ENCODE measurements at regions not wholly inside any gene's neighbourhood (a gene's known extent, or its start where the extent isn't known, plus 50 kb on each side); places are given as distances from the start of the nearest gene placed in this dataset.

- no peaks in the 10 kb centered on the region for H3K27me3 Mint-ChIP-seq
- no peak overlapping the region for H3K4me3 Mint-ChIP-seq
- peaks cover 4% of the 10 kb centered on the region for H3K9me3 Mint-ChIP-seq
- H3K27ac Mint-ChIP-seq: no peak overlapping the region
- H3K36me3 Mint-ChIP-seq: no peaks in the 10 kb centered on the region
- H3K4me1 Mint-ChIP-seq: no peaks in the 10 kb centered on the region
- no peak for DNase-seq
Measured at GRCh38 chr16:73747328-73747727, 549.3 kb upstream of the PSMD7 start.

GRCh38 chr16:73746554-73746953 lies 550.1 kb upstream of the PSMD7 start:
- H3K27ac Mint-ChIP-seq: no peak overlapping the region
- no peaks in the 10 kb centered on the region for H3K4me1 Mint-ChIP-seq
- no peak for DNase-seq
- no peak overlapping the region for H3K4me3 Mint-ChIP-seq
- H3K9me3 Mint-ChIP-seq: peaks cover 4% of the 10 kb centered on the region
- H3K27me3 Mint-ChIP-seq: no peaks in the 10 kb centered on the region
- H3K36me3 Mint-ChIP-seq: no peaks in the 10 kb centered on the region

GRCh38 chr16:73743665-73744496 lies 552.7 kb upstream of the PSMD7 start:
- Mint-ChIP-seq H3K4me3 (no peak overlapping the region), H3K4me1 (no peaks in the 10 kb centered on the region), H3K9me3 (peaks cover 3% of the 10 kb centered on the region), H3K27me3 (no peaks in the 10 kb centered on the region), H3K27ac (no peak overlapping the region), H3K36me3 (no peaks in the 10 kb centered on the region)
- DNase-seq: no peak

DNA sequence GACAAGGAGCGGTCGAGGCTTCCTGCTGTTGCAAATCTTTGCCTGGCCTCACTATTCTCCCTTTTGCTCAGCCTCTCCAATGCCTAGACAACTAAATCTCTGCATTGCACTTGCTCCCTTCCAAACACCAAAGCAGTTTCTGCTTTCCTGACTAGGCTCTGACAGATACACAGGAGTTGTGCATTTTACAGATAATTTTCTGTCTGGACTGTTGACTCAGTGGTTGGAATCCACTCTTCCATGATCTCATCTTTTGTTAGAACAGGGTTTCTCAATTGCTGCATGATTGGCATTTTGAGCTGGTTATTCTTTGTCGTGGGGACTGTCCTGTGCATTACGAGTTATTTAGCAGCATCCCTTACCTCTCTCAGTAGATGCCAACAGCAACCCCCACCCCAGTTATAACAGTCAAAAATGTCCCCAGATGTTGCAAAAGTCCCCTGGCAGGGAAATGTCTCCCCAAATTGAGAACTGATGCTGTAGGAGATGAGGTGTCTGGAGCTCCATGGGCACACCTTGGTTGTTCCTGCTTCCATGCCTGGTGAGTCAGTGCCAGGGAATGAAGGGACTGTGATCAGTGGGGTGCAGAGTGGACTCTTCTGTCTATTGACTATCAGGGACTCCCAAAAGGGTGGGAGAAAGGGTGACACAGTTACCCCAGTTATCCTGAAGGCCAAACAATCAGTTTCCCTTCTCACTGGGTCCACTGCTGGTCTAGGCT lies 557.4 kb upstream of the PSMD7 start:
- Mint-ChIP-seq H3K9me3 (peaks cover 8% of the 10 kb centered on the region), H3K27ac (no peak overlapping the region), H3K36me3 (no peaks in the 10 kb centered on the region), H3K4me1 (peaks cover 5% of the 10 kb centered on the region), H3K27me3 (no peaks in the 10 kb centered on the region), H3K4me3 (no peak overlapping the region)
- DNase-seq: no peak

DNA sequence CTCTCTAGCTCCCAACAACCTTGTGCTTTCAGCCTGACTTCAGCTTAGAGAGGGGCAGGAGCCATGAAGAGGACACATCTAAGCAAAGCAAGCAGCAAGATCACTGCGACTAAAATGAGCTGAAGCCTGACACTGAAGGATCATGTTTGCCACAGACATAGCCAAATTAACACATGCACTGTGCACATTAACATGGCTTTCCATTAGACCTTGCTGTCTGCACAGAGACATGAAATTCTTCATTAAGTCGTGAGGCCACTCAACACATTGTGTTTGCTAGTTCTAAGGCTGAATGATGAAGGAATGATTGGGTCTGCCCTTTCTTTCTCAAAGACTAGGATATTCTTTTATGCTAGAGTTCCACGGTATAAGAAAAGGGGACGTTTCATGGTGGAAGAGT lies 558.3 kb upstream of the PSMD7 start:
- Mint-ChIP-seq H3K36me3 (no peaks in the 10 kb centered on the region), H3K4me3 (no peak overlapping the region), H3K9me3 (peaks cover 8% of the 10 kb centered on the region), H3K27ac (no peak overlapping the region), H3K27me3 (no peaks in the 10 kb centered on the region), H3K4me1 (peaks cover 5% of the 10 kb centered on the region)
- DNase-seq: no peak

DNA sequence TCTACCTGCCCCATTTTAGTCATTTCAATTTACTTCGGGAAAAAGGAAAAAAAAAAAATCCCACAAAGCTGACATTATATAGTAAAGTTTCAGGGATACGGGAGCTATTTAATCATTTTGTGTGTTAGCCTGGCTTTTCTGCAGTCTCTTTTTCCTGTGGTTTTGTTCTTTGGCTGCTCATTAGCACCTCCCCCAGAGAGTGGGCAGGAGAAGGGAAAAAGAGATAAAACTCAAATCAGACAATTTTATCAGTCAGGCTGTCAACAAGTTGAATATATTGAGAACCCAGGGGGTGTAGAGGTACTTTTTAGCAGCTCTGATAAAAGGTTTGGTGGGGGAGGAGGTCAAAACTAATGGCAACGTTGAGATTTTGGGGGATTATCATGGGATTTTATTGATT lies 559.0 kb upstream of the PSMD7 start:
- Mint-ChIP-seq H3K9me3 (peaks cover 8% of the 10 kb centered on the region), H3K27ac (no peak overlapping the region), H3K4me3 (no peak overlapping the region), H3K27me3 (peaks cover 4% of the 10 kb centered on the region), H3K4me1 (peaks cover 5% of the 10 kb centered on the region), H3K36me3 (no peaks in the 10 kb centered on the region)
- no peak for DNase-seq

DNA sequence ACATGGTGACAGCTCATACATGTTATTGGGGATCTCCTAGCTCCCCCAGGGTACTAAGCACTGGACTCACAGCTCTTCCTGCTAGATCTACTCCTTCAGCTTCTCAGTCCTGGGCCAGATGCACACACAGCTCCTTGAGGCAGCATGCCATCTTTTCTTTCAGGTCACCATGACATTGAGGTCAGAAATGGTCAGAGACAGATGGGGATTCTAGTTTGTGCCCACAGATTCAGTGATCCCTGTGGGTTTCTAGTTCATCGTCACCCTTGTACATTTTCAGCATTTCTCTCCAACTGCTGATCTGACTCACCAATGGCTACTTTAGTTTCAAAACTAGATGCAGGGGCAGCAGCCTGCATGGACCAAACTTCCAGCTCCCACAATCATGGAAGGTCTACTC lies 560.7 kb upstream of the PSMD7 start:
- peaks cover 5% of the 10 kb centered on the region for H3K4me1 Mint-ChIP-seq
- peaks cover 7% of the 10 kb centered on the region for H3K27me3 Mint-ChIP-seq
- no peak overlapping the region for H3K4me3 Mint-ChIP-seq
- no peak overlapping the region for H3K27ac Mint-ChIP-seq
- no peak for DNase-seq
- H3K9me3 Mint-ChIP-seq: peaks cover 8% of the 10 kb centered on the region
- no peaks in the 10 kb centered on the region for H3K36me3 Mint-ChIP-seq

DNA sequence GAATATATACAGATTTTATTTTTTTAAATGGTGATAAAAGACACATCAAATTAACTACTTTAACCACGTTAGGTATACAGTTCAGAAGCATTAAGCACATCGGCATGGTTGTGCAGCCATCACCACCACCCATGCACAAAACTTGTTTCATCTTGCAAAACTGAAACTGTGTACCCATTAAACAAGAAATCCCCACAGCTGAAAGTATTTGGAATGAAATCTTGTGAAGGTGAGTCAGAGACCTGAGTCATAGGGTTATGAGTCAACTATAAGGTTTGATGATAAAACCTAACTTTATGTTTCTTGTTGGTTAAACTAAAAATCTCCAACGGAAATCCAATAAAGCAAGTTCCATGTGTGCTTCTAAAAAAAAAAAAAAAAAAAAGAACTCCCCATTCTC lies 561.6 kb upstream of the PSMD7 start:
- H3K4me1 Mint-ChIP-seq: peaks cover 5% of the 10 kb centered on the region
- H3K27me3 Mint-ChIP-seq: peaks cover 7% of the 10 kb centered on the region
- no peak overlapping the region for H3K4me3 Mint-ChIP-seq
- no peak overlapping the region for H3K27ac Mint-ChIP-seq
- H3K36me3 Mint-ChIP-seq: no peaks in the 10 kb centered on the region
- H3K9me3 Mint-ChIP-seq: peaks cover 8% of the 10 kb centered on the region
- DNase-seq: no peak

- H3K9me3 Mint-ChIP-seq: peaks cover 4% of the 10 kb centered on the region
- no peak for DNase-seq
- peaks cover 7% of the 10 kb centered on the region for H3K27me3 Mint-ChIP-seq
- no peak overlapping the region for H3K4me3 Mint-ChIP-seq
- peaks cover 5% of the 10 kb centered on the region for H3K4me1 Mint-ChIP-seq
- H3K36me3 Mint-ChIP-seq: no peaks in the 10 kb centered on the region
- no peak overlapping the region for H3K27ac Mint-ChIP-seq
Measured at GRCh38 chr16:73732681-73733080, 563.9 kb upstream of the PSMD7 start.

GRCh38 chr16:73732143-73732542 lies 564.5 kb upstream of the PSMD7 start:
- Mint-ChIP-seq H3K36me3 (no peaks in the 10 kb centered on the region), H3K27me3 (peaks cover 7% of the 10 kb centered on the region), H3K27ac (no peak overlapping the region), H3K9me3 (peaks cover 4% of the 10 kb centered on the region), H3K4me1 (peaks cover 5% of the 10 kb centered on the region), H3K4me3 (no peak overlapping the region)
- no peak for DNase-seq

- no peak for DNase-seq
- Mint-ChIP-seq H3K27me3 (peaks cover 7% of the 10 kb centered on the region), H3K27ac (no peak overlapping the region), H3K9me3 (peaks cover 5% of the 10 kb centered on the region), H3K4me1 (peaks cover 4% of the 10 kb centered on the region), H3K4me3 (no peak overlapping the region), H3K36me3 (no peaks in the 10 kb centered on the region)
Measured at GRCh38 chr16:73730481-73731090, 566.0 kb upstream of the PSMD7 start.

GRCh38 chr16:73725156-73725555 lies 571.5 kb upstream of the PSMD7 start:
- Mint-ChIP-seq H3K4me1 (no peaks in the 10 kb centered on the region), H3K9me3 (peaks cover 1% of the 10 kb centered on the region), H3K36me3 (no peaks in the 10 kb centered on the region), H3K4me3 (no peak overlapping the region), H3K27me3 (no peaks in the 10 kb centered on the region), H3K27ac (no peak overlapping the region)
- DNase-seq: no peak

DNA sequence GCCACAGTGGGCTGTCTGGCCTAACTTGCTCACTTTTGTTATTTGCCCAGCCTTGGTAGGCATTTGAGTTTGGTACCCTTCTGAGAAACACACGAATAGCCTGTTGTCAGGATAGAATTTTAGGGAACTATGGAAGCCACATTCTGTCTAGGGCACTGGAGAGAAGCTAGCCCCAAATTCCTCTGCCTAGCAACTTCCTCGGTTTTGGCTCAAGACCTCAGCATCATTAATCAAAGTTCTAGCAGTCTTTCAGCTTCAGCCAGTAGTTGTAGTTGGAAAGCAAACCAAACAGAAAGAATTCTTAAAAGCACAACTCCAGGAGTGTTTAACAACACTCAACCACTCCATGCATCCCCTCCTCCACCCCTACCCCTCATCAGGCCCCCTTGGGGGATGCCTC lies 572.1 kb upstream of the PSMD7 start:
- Mint-ChIP-seq H3K36me3 (no peaks in the 10 kb centered on the region), H3K27me3 (no peaks in the 10 kb centered on the region), H3K9me3 (peaks cover 1% of the 10 kb centered on the region), H3K4me3 (no peak overlapping the region), H3K27ac (no peak overlapping the region), H3K4me1 (no peaks in the 10 kb centered on the region)
- DNase-seq: no peak

GRCh38 chr16:73717266-73717974 lies 579.2 kb upstream of the PSMD7 start:
- no peaks in the 10 kb centered on the region for H3K4me1 Mint-ChIP-seq
- H3K9me3 Mint-ChIP-seq: no peaks in the 10 kb centered on the region
- H3K27me3 Mint-ChIP-seq: no peaks in the 10 kb centered on the region
- no peak overlapping the region for H3K27ac Mint-ChIP-seq
- no peak overlapping the region for H3K4me3 Mint-ChIP-seq
- DNase-seq: no peak
- H3K36me3 Mint-ChIP-seq: no peaks in the 10 kb centered on the region

- Mint-ChIP-seq H3K4me3 (no peak overlapping the region), H3K36me3 (no peaks in the 10 kb centered on the region), H3K9me3 (no peaks in the 10 kb centered on the region), H3K4me1 (no peaks in the 10 kb centered on the region), H3K27me3 (no peaks in the 10 kb centered on the region), H3K27ac (no peak overlapping the region)
- DNase-seq: no peak
Measured at GRCh38 chr16:73714976-73715375, 581.6 kb upstream of the PSMD7 start.

All from activated naive CD8-positive, alpha-beta T cell treated with anti-CD3 and anti-CD28 coated beads for 36 hours (primary cell).